ENCODE measurements at regions not wholly inside any gene's neighbourhood (a gene's known extent, or its start where the extent isn't known, plus 50 kb on each side); places are given as distances from the start of the nearest gene placed in this dataset.

- Mint-ChIP-seq H3K36me3 (ENCODE audit: insufficient read depth in 2 of 2) (no peaks in the 10 kb centered on the region), H3K9me3 (peaks cover 2 to 6% of the 10 kb centered on the region in 2 donors), H3K27me3 (ENCODE audit: low read depth) (peaks cover 12% of the 10 kb centered on the region), H3K4me3 (no peak overlapping the region), H3K4me1 (ENCODE audit: low read depth) (no peaks in the 10 kb centered on the region), H3K27ac (no peak overlapping the region)
- DNase-seq (no peak), ATAC-seq (replicated peaks in 1 of 2) (no peak)
These were observed 122.0 kb downstream of the GAS1 start for GRCh38 chr9:86825299-86825698.

- Mint-ChIP-seq H3K9me3 (peaks cover 2 to 6% of the 10 kb centered on the region in 2 donors), H3K27me3 (ENCODE audit: low read depth) (peaks cover 12% of the 10 kb centered on the region), H3K27ac (no peak overlapping the region), H3K4me3 (no peak overlapping the region), H3K4me1 (ENCODE audit: low read depth) (no peaks in the 10 kb centered on the region), H3K36me3 (ENCODE audit: insufficient read depth in 2 of 2) (no peaks in the 10 kb centered on the region)
- DNase-seq (no peak), ATAC-seq (replicated peaks in 1 of 2) (no peak)
These were observed 125.1 kb downstream of the GAS1 start for GRCh38 chr9:86822006-86822801.

GRCh38 chr9:86821006-86821845 is 126.1 kb downstream of the GAS1 start:
- H3K27me3 Mint-ChIP-seq (ENCODE audit: low read depth): peaks cover 5% of the 10 kb centered on the region
- H3K9me3 Mint-ChIP-seq: peaks cover 0 to 6% of the 10 kb centered on the region in 2 donors
- no peaks in the 10 kb centered on the region for H3K4me1 Mint-ChIP-seq (ENCODE audit: low read depth)
- no peak overlapping the region for H3K4me3 Mint-ChIP-seq
- DNase-seq (no peak), ATAC-seq (replicated peaks in 1 of 2) (no peak)
- H3K36me3 Mint-ChIP-seq (ENCODE audit: insufficient read depth in 2 of 2): no peaks in the 10 kb centered on the region
- no peak overlapping the region for H3K27ac Mint-ChIP-seq

- Mint-ChIP-seq H3K36me3 (ENCODE audit: insufficient read depth in 2 of 2) (no peaks in the 10 kb centered on the region), H3K9me3 (peaks cover 0 to 3% of the 10 kb centered on the region in 2 donors), H3K4me3 (no peak overlapping the region), H3K27ac (no peak overlapping the region), H3K27me3 (ENCODE audit: low read depth) (no peaks in the 10 kb centered on the region), H3K4me1 (ENCODE audit: low read depth) (no peaks in the 10 kb centered on the region)
- DNase-seq: no peak
- ATAC-seq (replicated peaks in 1 of 2): no peak
These were observed 127.8 kb downstream of the GAS1 start for GRCh38 chr9:86819552-86819951.

GRCh38 chr9:86818636-86819035 is 128.7 kb downstream of the GAS1 start:
- ATAC-seq (replicated peaks in 1 of 2): no peak
- no peak overlapping the region for H3K27ac Mint-ChIP-seq
- no peaks in the 10 kb centered on the region for H3K36me3 Mint-ChIP-seq (ENCODE audit: insufficient read depth in 2 of 2)
- DNase-seq: no peak
- no peak overlapping the region for H3K4me3 Mint-ChIP-seq
- peaks cover 0 to 3% of the 10 kb centered on the region in 2 donors for H3K9me3 Mint-ChIP-seq
- H3K27me3 Mint-ChIP-seq (ENCODE audit: low read depth): no peaks in the 10 kb centered on the region
- no peaks in the 10 kb centered on the region for H3K4me1 Mint-ChIP-seq (ENCODE audit: low read depth)

- no peak overlapping the region for H3K27ac Mint-ChIP-seq
These were observed 130.4 kb downstream of the GAS1 start for GRCh38 chr9:86816868-86817267.

GRCh38 chr9:86816366-86816765 is 130.9 kb downstream of the GAS1 start:
- ATAC-seq (replicated peaks in 1 of 2): no peak
- H3K27me3 Mint-ChIP-seq (ENCODE audit: low read depth): no peaks in the 10 kb centered on the region
- no peaks in the 10 kb centered on the region for H3K4me1 Mint-ChIP-seq (ENCODE audit: low read depth)
- DNase-seq: no peak
- no peaks in the 10 kb centered on the region for H3K9me3 Mint-ChIP-seq
- no peak overlapping the region for H3K27ac Mint-ChIP-seq
- H3K4me3 Mint-ChIP-seq: no peak overlapping the region
- H3K36me3 Mint-ChIP-seq (ENCODE audit: insufficient read depth in 2 of 2): no peaks in the 10 kb centered on the region

More at GRCh38 chr9:86816868-86817267, 130.4 kb downstream of the GAS1 start:
- H3K27me3 Mint-ChIP-seq (ENCODE audit: low read depth): no peaks in the 10 kb centered on the region
- no peak overlapping the region for H3K4me3 Mint-ChIP-seq
- DNase-seq (no peak), ATAC-seq (replicated peaks in 1 of 2) (no peak)
- H3K4me1 Mint-ChIP-seq (ENCODE audit: low read depth): no peaks in the 10 kb centered on the region
- H3K36me3 Mint-ChIP-seq (ENCODE audit: insufficient read depth in 2 of 2): no peaks in the 10 kb centered on the region
- no peaks in the 10 kb centered on the region for H3K9me3 Mint-ChIP-seq

- H3K9me3 Mint-ChIP-seq: no peaks in the 10 kb centered on the region
- no peak overlapping the region for H3K4me3 Mint-ChIP-seq
- ATAC-seq (replicated peaks in 1 of 2) (no peak), DNase-seq (no peak)
- H3K27me3 Mint-ChIP-seq (ENCODE audit: low read depth): no peaks in the 10 kb centered on the region
- H3K27ac Mint-ChIP-seq: no peak overlapping the region
- H3K36me3 Mint-ChIP-seq (ENCODE audit: insufficient read depth in 2 of 2): no peaks in the 10 kb centered on the region
- no peaks in the 10 kb centered on the region for H3K4me1 Mint-ChIP-seq (ENCODE audit: low read depth)
These were observed 134.7 kb downstream of the GAS1 start for GRCh38 chr9:86812616-86813015.

GRCh38 chr9:86809759-86810367 is 137.4 kb downstream of the GAS1 start:
- Mint-ChIP-seq H3K27me3 (ENCODE audit: low read depth) (no peaks in the 10 kb centered on the region), H3K4me1 (ENCODE audit: low read depth) (no peaks in the 10 kb centered on the region), H3K36me3 (ENCODE audit: insufficient read depth in 2 of 2) (no peaks in the 10 kb centered on the region), H3K4me3 (no peak overlapping the region), H3K27ac (no peak overlapping the region), H3K9me3 (no peaks in the 10 kb centered on the region)
- ATAC-seq (replicated peaks in 1 of 2): no peak
- DNase-seq: no peak

GRCh38 chr9:86809151-86809550 is 138.2 kb downstream of the GAS1 start:
- Mint-ChIP-seq H3K9me3 (no peaks in the 10 kb centered on the region), H3K4me1 (ENCODE audit: low read depth) (no peaks in the 10 kb centered on the region), H3K4me3 (no peak overlapping the region), H3K27me3 (ENCODE audit: low read depth) (no peaks in the 10 kb centered on the region), H3K36me3 (ENCODE audit: insufficient read depth in 2 of 2) (no peaks in the 10 kb centered on the region), H3K27ac (no peak overlapping the region)
- DNase-seq (no peak), ATAC-seq (replicated peaks in 1 of 2) (no peak)

GRCh38 chr9:86807367-86807976 is 139.8 kb downstream of the GAS1 start:
- Mint-ChIP-seq H3K36me3 (ENCODE audit: insufficient read depth in 2 of 2) (no peaks in the 10 kb centered on the region), H3K9me3 (peaks cover 10 to 13% of the 10 kb centered on the region in 2 donors), H3K27ac (no peak overlapping the region), H3K27me3 (ENCODE audit: low read depth) (no peaks in the 10 kb centered on the region), H3K4me1 (ENCODE audit: low read depth) (no peaks in the 10 kb centered on the region), H3K4me3 (no peak overlapping the region)
- DNase-seq (no peak), ATAC-seq (replicated peaks in 1 of 2) (no peak)

- Mint-ChIP-seq H3K27ac (no peak overlapping the region), H3K27me3 (ENCODE audit: low read depth) (no peaks in the 10 kb centered on the region), H3K4me1 (ENCODE audit: low read depth) (no peaks in the 10 kb centered on the region), H3K4me3 (no peak overlapping the region), H3K9me3 (peaks cover 11 to 13% of the 10 kb centered on the region in 2 donors), H3K36me3 (ENCODE audit: insufficient read depth in 2 of 2) (no peaks in the 10 kb centered on the region)
- DNase-seq: no peak
- no peak for ATAC-seq (replicated peaks in 1 of 2)
These were observed 143.3 kb downstream of the GAS1 start for GRCh38 chr9:86804011-86804410.
